HG03442 (cell line): ENCODE measurements at regions not wholly inside any gene's neighbourhood (a gene's known extent, or its start where the extent isn't known, plus 50 kb on each side); places are given as distances from the start of the nearest gene placed in this dataset.
A peak's percentile ranks its signal among the peaks of the same experiment; 100 is the strongest.
"Not testable (repeated sequence)": the region's sequence is repeated elsewhere in the genome, so short reads cannot be mapped to it uniquely, and the experiment has no call there.

Source experiments
- ATAC-seq: cut with Tn5 transposase; IDR thresholded peaks from one replicate; pipeline ENCODE4 v1.9.1; 2021; ENCODE audit warnings: mild to moderate bottlenecking, moderate library complexity; ENCODE audit not compliant: unreplicated experiment

DNA sequence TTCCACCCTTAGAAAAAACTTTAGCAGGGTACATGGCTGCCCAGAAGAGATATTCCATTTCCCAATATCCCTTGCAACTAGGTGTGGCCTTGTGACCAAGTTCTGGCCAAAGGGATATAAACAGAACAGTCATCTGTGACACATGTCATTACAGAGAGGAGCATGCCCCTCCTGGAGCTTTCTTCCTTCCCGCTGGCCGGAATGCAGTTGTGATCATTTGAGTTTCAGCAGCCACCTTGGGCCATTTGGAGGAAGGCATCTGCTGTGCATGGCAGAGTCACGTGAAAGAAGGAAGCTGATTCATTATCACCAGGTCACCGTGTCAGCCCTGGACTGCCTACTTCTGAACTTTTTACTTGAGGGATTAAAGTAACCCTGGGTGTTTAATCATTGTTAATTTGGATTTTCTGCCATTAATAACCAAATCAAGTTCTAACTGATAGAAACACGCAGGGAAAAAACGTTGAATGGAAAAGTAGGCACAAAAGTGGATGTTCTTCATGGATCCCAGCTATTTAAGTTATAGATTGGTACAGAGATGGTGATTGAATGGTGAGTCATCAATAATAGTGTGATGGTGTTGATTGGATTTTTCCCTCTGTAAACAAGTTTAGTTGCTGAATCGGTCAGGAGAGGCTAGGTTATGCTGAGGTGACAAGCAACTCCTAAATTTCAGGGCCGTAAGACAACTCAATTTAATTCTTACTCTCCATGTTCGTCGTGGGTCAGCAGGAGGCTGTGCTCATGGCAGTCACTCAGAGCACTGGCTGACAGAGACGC, 80.7 kb upstream of the CCDC167 start:
- no peak for ATAC-seq

DNA sequence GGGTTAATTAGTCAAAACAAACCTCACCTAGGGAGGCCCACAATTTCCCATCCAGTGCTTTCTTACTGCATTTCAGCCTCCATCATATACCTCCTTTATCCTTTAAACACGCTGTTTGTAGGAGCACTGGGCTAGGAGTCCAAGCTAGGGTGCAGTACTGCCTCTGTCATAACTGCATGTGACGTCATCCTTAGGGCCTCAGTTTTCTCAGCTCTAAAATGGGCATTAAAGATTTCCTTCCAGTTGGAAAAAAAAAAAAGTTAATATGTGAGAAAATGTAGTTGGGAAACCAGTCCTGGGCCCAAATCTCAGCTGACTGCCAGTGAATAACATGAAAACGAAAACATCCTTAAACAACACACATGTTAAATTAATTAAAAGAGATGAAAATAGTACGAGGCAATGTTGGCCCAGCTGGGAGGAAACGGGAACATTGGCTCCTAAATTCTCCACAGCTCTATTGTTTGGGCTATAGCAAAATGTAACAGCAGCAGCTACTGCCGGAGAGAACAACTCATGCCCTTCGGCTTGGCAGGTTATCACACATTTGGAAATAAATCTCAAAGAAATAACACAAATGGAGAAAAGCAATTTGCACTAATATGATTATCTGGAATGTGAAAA, 79.9 kb upstream of the CCDC167 start:
- ATAC-seq = no peak

DNA sequence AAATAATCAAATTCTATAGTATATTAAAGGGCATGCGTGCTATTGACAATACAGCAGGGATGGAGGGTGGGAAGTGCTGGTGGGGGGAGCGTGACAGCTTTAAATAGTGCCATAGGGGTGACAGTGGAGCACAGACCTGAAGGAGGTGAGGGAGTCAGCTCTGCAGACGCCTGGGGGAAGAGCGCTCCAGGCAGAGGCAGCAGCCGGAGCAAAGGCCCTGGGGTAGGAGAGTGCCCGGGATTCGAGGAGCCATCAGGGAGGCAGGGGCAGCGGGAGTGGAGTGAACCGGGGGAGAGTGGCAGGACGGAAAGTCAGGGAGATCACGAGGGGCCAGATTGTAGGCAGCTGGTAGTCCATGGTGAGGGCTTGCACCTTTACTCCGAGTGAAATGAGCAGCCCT, 78.4 kb upstream of the CCDC167 start:
- no peak for ATAC-seq

DNA sequence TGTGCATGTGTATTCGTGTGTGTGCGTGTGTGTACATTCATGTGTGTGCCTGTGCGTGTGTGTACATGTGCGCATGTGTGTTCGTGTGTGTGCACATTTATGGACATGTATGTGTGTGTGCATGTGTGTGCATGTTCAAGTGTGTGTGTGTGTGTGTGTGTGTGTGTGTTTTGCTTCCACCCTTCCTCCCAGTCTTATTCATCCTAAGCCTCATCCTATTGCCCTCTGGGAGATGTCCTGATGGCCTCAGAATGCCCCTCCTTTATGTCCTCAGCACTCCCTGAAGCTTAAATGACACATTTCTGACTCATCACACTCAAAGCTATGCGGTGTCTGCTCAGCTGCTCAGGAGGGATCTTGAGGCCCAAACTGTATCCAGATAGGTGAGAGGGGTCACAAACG, 76.6 kb upstream of the CCDC167 start:
- ATAC-seq = no peak

DNA sequence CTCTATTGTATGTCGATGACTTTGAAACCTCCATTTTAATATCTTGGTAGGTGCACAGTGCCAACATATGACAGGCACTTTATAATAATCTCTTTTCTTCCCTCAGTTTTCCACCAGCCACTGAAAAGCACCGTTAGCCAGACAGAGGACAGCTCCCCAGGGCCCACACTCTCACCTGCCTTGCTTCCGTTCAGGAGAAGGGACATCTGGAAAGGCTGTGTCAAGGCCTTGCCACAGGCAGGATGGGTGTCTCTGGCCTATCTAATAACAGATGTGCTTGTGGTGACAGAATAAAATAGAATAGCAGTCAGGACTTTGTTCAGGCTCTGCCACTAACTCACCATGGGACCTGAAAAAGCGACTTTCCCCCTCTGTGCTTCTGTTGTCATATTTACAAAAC, 75.5 kb upstream of the CCDC167 start:
- no peak for ATAC-seq

DNA sequence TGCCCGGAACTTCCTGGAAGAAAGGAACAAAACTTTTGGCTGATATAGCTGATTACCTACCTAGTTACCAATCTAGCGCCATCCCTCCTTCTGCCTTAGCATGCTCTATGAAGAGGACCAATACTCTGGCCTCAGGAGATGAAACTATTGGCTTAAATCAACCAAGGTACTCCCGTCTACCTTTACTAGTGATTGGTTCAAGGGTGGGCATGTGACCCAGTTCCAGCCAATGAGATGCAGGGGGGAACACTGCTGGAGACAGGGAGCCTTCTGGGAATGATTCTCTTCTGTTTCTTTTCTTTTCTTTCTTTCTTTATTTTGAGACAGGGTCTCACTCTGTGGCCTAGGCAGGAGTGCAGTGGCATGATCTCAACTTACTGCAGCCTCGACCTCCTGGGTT, 72.6 kb upstream of the CCDC167 start:
- no peak for ATAC-seq

DNA sequence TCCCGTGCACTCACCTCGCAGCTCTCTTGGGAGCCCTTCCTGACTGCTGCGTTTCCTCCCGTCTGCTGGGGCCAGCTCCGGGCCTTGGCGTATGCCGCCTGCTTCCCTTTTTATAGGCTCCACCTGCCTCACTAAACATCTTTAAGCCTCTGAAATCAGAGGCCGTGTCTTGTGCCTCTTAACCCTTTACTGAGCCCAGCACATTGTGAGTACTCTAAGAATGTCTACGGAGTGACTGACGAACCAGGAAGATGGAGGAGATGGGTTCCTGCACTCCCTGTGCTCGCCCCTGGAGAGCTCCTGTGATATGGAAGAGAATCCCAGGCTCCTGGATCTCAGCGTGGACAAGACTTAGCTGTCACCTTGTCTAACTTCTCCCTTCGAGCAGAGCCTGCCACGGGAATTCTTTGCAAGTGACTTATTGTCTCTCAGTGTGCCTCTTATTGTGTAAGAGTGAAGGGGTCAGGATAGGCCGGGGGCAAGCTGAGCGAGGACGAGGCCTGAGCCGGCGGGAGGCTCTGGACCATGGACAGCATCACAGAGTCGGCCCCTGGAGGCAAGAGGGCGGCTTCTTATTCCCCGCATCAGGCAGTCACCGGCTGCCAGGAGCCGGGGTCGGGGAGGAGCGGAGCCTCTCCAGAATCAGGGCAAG, 70.9 kb upstream of the CCDC167 start:
- no peak for ATAC-seq

DNA sequence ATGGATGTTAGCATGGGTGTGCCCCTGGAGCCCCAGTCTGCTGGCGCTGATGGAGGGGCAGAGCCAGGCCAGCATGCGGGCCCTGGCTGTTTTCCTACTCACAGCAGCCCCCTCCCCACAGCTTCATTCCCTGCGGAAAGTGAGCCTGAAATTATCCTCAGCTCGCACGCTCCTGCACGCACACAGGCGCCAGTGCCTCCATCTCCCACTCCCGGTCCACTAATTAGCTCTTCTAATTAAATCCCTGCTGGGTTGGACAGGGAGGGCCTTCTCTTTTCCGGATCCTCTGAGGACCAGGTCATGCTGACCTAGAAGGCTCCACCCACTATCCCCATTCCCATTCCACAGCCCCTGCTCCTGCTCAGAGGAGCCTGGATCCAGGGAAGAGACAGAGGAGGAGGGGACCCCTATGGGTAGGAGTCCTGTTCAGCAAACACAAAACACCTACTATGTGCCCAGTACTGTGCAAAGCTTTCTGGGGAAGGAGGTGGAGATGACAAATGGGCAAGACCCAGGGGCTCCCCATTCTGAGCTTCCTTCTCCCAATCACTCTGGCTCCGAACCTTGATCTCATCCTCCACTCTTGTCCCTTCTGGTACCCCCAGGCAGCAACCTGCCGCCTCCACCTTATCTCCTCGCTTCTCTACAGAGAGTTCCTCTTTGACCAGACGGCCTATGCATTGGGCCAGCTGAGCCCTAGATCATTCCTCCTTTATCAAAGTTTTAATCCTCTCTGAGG, 70.2 kb upstream of the CCDC167 start:
- no peak for ATAC-seq

DNA sequence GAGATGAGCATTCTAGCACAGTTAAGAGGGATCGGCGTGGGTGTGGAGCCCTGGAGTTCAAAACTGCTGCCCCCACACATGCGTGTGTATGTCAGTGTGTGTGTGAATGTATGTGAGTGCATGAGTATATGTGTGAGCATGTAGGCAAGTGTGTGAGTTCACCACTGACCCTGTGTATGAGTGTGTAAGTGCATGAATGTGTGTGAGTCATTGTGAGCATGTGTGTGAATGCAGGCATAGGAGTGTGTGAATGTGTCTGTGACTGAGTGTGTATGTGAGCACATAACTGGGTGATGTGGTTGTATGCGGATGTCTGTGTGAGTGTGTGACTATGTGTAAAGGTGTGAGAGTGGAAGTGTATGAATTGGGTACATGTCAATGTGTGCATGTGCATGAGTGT, 69.6 kb upstream of the CCDC167 start:
- ATAC-seq = no peak

DNA sequence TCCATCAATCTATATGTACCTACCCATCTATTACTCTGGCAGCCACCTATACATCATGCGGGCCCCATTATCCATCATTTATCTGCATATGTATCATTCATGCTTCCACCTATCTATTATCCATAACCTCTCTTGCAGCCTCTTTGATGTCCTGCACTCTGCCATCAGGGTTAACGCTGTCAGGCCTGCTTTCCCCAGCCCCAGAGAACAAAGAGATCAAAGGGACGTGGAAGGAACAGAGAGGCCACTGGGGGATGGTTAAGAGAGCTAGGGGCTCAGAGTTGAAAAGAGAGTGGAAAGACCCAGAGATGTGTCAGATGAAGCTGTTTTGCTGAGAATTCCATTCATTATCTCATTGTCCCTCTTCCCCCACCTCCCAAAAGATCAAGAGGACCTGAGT, 67.3 kb upstream of the CCDC167 start:
- ATAC-seq = no peak

DNA sequence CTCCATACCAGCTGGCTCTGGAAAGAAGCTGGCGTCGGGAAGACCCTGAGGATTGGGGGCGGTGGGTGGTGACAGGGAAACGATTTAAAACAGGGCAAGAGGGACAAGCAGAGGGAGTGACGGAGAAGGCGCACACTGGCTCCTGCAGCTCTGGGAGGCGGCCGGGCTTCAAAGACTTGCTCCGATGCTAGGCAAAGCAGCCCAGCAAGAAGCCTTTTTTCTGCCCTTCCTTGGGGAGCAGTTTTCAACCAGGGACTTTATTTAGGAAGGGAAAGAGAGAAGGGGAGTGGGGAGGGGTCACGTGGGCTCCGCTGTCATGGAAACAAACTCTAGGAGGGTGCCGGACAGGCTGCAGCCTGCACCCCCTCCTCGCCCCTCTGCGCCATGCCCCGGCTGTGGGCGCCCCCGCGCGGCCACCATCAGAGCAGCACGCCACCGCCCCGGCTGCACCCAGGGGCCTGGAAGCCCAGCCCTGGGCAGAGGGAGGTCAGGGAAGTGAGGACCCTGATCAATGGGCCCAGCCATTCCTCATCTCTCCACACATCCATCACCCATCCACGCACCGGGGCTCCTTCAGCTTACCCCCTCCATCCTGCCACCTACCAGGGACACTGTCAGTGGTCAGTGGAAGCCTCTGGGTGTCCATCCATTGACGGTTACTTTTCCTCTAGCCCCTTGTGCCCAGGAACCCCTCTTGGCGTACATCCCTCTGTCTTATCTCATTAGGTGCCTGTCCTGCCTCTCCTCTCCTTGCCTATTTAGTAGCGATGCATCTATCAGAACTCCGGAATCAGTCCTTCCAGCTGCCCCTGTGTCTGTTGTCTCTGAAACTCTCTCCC, 66.6 kb upstream of the CCDC167 start:
- peak; percentile 46 for ATAC-seq

DNA sequence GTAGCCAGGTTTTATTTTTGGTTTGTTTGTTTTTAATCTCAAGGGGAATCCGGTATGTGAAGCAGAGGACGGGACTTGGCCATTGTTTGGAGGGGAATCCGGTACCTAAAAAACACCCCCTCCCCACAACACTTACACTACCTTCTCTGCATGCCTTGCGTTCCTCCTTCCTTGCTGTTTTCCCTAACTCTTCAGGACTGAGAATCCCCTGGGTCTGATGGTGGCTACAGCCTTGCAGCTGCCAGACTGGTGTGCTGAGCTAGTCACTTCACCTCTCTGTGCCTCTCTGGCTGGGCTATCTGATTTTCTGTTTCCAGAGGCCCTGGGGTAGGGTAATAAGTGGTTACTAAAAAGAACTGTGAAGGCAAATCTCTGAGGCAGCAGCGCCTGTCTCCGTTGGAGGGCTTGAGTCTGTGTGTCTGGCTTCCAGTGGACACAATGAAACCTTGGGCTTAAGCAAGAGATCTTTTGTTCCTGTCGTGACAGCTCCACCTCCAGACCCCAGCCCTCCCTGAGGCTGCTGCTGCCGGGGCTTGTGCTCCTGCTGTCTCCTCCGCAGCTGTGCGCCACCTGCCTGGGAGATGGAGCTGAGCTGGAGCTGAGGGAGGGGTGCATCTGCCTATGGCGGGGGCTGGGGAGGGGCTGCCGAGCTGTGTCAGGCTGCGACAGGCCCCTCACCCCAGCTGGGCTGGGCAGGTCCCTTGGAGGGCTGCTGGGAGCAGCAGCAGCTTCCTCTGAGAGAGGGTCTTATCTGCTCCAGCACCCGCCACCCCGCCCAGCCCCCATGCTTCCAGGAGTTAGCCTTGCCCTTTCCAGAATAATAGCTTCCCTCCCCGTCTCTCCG, 65.8 kb upstream of the CCDC167 start:
- ATAC-seq = no peak

DNA sequence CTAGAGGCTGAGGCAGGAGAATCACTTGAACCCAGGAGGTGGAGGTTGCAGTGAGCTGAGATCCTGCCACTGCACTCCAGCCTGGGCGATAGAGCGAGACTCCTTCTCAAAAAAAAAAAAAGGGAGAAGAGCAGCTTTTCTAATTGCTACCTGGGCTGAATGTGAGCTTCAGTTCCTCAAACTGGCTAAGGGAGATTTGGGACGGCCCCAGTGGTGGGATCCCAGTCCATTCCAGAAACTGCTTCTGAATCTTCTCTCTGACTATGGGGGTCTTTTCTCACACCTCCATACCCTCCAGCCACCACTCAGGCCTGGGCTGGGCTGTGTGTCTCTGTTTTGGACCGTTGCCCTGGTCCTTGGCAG, 63.2 kb upstream of the CCDC167 start:
- ATAC-seq = not testable (repeated sequence)

DNA sequence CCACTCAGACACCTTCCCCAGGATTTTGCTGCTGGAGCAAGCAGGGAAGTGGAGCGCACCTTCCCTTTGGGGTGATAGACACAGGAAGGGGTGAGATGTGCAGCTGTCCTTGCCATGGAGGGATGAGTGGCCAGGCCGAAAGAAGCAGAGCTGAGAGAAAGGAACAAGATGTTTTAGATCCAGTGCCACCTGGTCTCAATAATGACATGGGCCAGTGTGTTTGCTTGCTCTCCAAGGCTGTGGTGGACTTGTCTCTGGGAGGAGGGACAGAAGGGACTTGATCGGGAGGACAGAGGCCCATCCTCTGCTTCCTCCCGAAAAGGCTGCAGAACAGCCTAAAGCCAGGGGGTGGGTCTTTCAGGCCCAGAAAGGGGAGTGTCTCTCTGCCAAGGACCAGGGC, 61.7 kb upstream of the CCDC167 start:
- no peak for ATAC-seq

DNA sequence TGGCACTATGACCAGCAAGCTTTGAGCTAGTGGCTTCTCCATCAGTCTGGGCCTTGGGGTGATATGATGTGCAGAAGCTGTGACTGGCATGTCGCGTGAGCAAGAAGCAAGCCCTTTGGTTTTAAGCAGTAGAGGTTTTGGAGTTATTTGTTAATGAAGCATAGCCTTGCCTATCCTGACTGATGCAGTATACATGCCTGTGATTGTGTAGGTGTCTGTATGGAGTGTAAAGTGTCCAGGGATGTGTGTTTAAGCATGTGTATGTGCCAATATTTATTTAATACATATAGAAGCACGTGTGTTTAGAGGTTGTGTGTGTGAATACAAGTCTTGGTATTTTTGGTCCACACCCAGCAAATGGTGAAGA, 61.0 kb upstream of the CCDC167 start:
- ATAC-seq = no peak

DNA sequence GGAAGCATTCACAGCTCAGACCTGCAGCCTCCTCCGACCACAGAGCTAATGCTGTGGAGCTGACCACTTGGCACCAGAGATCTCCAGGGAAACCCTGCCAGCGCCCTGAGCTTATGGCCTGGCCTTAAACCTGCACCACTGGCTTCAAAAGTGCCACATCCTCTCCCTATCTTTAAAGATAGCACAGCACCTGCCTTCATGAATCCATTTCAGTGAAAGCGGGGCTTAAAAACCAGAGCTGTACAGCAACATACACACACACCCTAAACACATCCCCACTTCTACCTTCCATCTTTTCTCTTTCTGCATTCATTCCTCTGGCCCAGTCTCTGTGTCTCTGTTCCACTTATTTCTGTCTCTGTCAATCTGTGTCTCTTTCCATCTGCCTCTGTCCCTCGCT, 59.8 kb upstream of the CCDC167 start:
- no peak for ATAC-seq

DNA sequence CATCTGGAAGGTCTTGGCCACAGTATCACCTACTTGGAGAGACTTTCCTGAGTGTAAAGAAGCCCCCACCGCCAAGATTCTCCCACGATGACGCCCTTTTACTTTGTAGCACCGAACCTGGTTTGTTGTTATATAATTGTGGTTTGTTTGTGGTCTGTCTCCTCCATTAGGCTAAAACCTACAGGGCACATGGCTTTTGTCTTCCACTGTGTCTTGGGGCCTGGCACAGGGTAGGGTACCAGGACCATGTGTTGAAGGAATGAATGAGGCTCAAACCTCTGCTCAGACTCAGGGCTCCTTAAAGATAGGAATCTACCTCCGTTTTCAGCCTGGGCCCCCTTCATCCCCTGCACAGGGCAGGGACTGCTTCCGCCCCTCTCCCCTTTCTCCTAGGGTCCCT, 59.4 kb upstream of the CCDC167 start:
- ATAC-seq = no peak

DNA sequence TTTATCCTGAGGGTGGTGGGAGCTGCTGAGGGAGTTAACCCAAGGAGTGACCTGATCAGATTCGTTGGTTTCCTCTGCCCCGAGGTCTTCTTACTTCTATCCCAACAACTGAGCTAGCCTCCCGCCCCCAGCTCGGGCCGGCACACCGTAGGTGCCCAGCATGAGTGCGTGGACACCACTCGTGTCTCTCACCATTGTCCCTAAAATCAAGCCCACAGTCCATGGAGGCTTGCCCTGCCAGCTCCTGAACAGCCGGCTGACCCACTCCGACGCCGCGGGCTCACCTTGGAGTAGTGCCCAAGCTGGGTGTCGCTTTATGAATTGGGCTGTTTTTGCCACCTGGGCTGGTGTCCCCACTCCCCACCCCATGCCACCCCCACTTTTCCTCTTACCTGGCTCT, 59.0 kb upstream of the CCDC167 start:
- no peak for ATAC-seq

DNA sequence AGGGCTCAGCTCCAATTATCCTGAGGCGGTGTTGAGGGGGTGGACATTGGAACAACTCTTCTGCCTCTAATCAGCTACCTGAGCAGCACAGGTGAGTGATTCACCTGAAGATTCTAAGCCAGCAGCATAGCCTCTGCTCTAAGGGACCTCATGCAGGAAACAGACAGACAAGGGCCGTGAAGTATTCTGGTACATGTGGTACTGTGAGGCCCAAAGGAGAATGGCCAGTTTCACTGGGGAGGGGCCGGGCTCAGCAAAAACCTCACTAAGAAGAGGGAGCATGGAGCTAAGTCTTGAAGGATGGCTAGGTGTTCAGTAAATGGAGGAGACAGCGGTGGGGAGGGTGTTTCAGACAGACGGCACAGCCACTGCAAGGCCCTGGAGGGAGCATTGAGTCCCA, 58.5 kb upstream of the CCDC167 start:
- ATAC-seq = no peak

DNA sequence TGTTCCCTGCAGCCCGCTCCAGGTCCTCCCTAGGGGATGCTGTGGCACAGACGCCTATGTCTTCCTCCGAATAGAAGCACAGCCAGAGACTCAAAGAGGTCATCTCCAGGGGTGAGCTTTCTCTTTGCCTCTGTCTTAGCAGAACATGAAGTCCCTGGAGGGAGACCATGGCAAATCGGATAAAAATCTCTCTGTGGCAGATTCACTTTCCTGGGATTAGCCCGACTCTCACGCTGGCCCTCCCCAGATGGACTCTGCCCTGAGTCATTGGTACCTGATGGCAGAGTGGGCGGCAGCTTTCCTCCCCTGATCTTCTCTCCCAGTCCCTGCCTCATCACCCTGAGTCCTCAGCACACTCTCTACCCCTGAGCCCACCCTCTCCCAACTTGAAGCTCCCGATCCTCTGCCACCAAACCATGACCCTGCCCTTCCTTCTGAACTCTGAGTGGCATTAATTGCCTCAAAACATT, 58.0 kb upstream of the CCDC167 start:
- ATAC-seq = no peak
